Activated T-helper 1 cell treated with anti-CD3 and anti-CD28 coated beads, Interleukin-12 subunit alpha, Interleukin-12 subunit beta, Interleukin-2, Interleukin-4 antibody, amounts not matched to agents 30 ng/mL and 10 ng/mL and 1 ng/mL, durations not matched to agents 14 hours and 24 hours and 36 hours (primary cell): ENCODE measurements at regions not wholly inside any gene's neighbourhood (a gene's known extent, or its start where the extent isn't known, plus 50 kb on each side); places are given as distances from the start of the nearest gene placed in this dataset.
A peak's percentile ranks its signal among the peaks of the same experiment; 100 is the strongest.
"Not testable (repeated sequence)": the region's sequence is repeated elsewhere in the genome, so short reads cannot be mapped to it uniquely, and the experiment has no call there.

Source experiments
- DNase-seq: peaks from one replicate; pipeline ENCODE4 v3.0.0; 2021; ENCODE audit warnings: low spot score
- H3K27ac Mint-ChIP-seq: one replicate; pipeline ENCODE4 v1.8.0; 2021; ENCODE audit warnings: mild to moderate bottlenecking, mixed read lengths
- H3K27me3 Mint-ChIP-seq: one replicate; pipeline ENCODE4 v1.8.0; 2022; ENCODE audit warnings: mild to moderate bottlenecking, moderate library complexity, mixed read lengths; ENCODE audit not compliant: insufficient read depth
- H3K36me3 Mint-ChIP-seq: one replicate; pipeline ENCODE4 v1.8.0; 2021; ENCODE audit warnings: low read depth, mixed read lengths
- H3K4me1 Mint-ChIP-seq: one replicate; pipeline ENCODE4 v1.8.0; 2021; ENCODE audit warnings: low read depth, mixed read lengths
- H3K4me3 Mint-ChIP-seq: one replicate; pipeline ENCODE4 v1.8.0; 2021; ENCODE audit warnings: mild to moderate bottlenecking, moderate library complexity, mixed read lengths
- H3K9me3 Mint-ChIP-seq: one replicate; pipeline ENCODE4 v1.8.0; 2021; ENCODE audit warnings: mixed read lengths
- intact Hi-C: fragments of 100-400 bp; cut with micrococcal nuclease; formaldehyde crosslinking; loops from one replicate; pipeline ENCODE4 v1.15.1; 2024

DNA sequence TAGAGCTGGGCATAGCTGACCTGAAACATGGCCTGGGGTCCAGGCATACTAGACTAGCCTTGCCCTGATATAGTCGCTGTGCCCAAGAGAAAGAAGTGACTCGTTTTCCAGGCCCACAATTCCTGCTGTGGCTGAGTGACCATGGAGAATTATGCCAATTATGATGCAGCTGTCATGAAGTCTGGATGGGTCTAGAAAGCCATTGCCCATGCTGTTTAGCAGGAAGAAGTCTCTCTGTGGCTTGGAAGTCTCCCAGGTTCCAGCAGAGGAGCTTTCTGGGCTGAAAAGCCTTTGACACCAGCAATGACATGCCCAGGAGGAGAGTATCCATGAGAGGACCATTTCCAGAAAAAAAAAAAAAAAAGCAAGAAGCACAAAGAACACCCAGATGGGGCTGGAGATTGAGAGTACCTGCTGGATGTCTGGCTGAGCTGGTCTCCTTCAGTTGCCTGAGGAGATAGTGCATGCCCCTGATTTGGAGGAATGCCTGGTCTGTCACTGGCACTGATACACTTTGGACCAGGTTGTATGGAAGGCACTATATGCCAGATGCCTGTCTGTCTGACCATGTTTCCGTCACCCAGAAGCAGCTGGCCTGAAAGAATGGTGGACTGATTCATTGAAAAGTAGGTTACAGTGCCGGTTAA is 128.0 kb upstream of the EPB41L4A start:
- no peak overlapping the region for H3K4me3 Mint-ChIP-seq
- intact Hi-C loops = no loop called here
- no peak for DNase-seq
- H3K9me3 Mint-ChIP-seq = no peaks in the 10 kb centered on the region
- H3K36me3 Mint-ChIP-seq = no peaks in the 10 kb centered on the region
- H3K27ac Mint-ChIP-seq = no peak overlapping the region
- H3K27me3 Mint-ChIP-seq = peaks cover 24% of the 10 kb centered on the region
- no peaks in the 10 kb centered on the region for H3K4me1 Mint-ChIP-seq

DNA sequence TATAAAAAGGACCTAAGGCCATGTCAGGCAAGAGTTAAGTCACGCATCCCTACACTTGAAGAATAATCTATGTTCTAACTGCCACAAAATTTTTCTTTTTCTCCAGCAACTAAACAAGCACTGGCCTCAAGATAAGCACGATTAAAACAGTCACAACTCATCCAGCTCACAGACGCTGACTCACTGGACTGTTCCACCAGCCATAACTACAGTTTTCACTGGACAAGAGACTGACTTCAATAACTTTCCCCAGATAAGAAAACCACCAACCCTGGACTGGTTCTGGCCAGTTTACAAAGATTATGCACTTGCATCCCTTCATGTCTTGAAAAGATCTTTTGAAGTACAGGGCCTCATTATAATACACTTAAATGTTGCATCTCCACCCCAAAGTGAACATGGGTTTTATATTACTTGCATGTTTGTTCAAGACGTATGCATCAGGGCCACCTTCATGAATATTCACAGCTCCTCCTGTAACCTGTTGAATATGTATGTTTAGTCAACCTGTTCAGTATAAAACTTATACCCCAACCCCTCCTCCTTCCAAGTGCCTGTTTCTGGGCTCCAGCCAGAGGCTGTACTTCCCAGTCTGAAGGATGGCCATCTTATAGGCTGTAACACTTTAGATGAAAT is 129.3 kb upstream of the EPB41L4A start:
- peaks cover 17% of the 10 kb centered on the region for H3K27me3 Mint-ChIP-seq
- no peak overlapping the region for H3K27ac Mint-ChIP-seq
- intact Hi-C loops = no loop called here
- no peak overlapping the region for H3K4me3 Mint-ChIP-seq
- H3K4me1 Mint-ChIP-seq = no peaks in the 10 kb centered on the region
- no peaks in the 10 kb centered on the region for H3K36me3 Mint-ChIP-seq
- H3K9me3 Mint-ChIP-seq = no peaks in the 10 kb centered on the region
- DNase-seq = no peak

DNA sequence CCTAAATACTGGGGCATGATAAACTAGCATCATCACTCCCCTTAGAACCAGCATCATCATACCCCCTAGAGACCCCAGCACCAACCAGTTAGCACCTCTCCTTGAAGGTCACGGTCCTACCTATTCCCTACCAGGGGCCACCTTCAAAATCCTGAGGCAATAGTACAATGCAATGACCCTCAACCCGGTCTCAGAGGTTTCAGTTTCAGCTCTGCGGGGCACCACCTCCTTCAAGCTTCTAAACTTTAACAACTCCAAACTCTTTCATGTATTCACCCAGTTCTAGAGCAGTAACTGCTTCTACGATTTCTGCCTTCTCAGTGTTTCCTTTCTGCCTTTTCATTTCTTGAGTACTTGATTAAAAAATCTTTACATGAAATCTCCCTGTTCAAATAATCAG is 130.1 kb upstream of the EPB41L4A start:
- DNase-seq = no peak
- intact Hi-C loops = no loop called here
- Mint-ChIP-seq H3K27me3 (peaks cover 15% of the 10 kb centered on the region), H3K36me3 (no peaks in the 10 kb centered on the region), H3K4me1 (no peaks in the 10 kb centered on the region), H3K27ac (no peak overlapping the region), H3K9me3 (no peaks in the 10 kb centered on the region), H3K4me3 (no peak overlapping the region)

DNA sequence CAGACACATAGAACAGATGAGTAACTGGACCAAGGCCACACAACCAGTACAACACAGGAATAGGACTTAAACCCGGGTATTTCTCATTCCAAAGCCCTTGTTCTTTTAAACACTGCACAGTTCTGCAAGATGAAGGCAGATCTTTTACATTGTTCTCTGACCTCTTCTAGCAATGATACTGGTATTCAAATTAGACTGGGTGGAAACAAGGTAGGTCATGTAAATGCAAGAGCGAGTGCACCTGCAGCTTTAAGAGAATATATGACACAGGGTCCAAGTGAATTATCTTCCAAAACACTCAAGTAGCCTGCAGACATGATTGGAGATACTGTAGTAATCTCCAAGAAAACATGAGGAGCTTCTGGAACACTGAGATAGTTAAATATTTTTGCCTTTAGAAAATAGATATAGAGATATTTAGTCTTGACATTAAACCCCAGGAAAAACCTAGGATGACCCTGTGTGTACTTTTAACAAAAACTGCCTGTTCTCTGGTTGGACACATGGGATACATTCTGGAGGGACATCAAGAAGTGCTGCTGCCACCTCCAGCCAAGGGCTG is 130.6 kb upstream of the EPB41L4A start:
- intact Hi-C loops = loop anchor here (2.0 kb wide), 2 partner anchors 299 to 781 kb away; no protein-coding TSS in a partner anchor
- no peak for DNase-seq
- no peak overlapping the region for H3K27ac Mint-ChIP-seq
- no peaks in the 10 kb centered on the region for H3K36me3 Mint-ChIP-seq
- H3K4me1 Mint-ChIP-seq = no peaks in the 10 kb centered on the region
- peaks cover 15% of the 10 kb centered on the region for H3K27me3 Mint-ChIP-seq
- no peaks in the 10 kb centered on the region for H3K9me3 Mint-ChIP-seq
- no peak overlapping the region for H3K4me3 Mint-ChIP-seq

DNA sequence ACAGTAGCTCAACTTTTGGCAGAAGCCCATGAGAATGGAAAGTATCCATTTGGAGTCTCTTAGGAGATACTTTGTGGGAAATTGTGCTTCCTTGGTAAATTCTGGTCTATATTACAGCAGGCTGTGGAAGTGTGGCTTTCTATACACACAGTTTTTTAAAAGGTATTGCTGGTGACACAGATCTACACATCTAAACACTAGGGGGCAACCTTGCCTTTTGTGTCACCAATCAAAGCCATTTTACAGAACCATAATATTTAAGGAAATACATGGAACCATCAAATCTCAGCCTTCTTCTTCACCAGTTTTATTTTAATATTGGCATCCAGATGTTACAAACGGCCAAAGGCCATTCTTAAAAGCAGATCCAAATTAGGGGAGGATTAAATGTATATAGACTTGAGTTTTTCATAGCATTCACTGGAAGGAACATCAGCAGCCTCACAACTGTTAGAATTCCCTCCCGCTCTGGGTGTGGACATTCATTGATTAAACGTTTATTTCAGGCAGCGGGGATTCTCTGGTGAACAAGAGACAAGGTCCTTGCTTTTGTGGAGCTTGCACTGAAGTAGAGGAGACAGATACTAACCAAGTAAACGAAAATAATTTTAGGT is 132.4 kb upstream of the EPB41L4A start:
- Mint-ChIP-seq H3K4me3 (no peak overlapping the region), H3K4me1 (no peaks in the 10 kb centered on the region), H3K27ac (no peak overlapping the region), H3K9me3 (no peaks in the 10 kb centered on the region), H3K36me3 (no peaks in the 10 kb centered on the region), H3K27me3 (peaks cover 15% of the 10 kb centered on the region)
- DNase-seq = peak; percentile 14
- intact Hi-C loops = loop anchor here (1.0 to 2.0 kb wide), 4 partner anchors 206 to 779 kb away; no protein-coding TSS in a partner anchor

DNA sequence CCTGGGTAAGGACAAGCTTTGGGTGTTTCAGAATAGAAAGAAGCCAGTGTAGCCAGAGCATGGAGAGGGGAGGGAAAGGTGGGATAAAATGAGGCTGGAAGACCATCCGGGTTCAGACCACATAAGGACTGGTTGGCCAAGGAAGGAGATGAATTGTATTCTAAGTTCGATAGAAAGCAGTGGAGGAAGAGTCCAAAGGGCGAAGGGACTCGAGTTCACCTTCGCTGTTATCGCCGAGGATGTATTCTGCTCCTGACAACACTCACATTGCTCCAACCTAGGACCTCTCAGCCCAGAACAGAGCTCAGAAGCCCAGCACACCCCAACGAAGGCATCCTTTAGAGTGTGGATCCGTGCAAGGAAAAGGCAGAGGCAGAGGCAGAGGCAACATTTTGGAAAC is 133.1 kb upstream of the EPB41L4A start:
- no peak overlapping the region for H3K27ac Mint-ChIP-seq
- intact Hi-C loops = no loop called here
- no peaks in the 10 kb centered on the region for H3K4me1 Mint-ChIP-seq
- peaks cover 15% of the 10 kb centered on the region for H3K27me3 Mint-ChIP-seq
- DNase-seq = no peak
- no peaks in the 10 kb centered on the region for H3K9me3 Mint-ChIP-seq
- H3K4me3 Mint-ChIP-seq = no peak overlapping the region
- no peaks in the 10 kb centered on the region for H3K36me3 Mint-ChIP-seq

DNA sequence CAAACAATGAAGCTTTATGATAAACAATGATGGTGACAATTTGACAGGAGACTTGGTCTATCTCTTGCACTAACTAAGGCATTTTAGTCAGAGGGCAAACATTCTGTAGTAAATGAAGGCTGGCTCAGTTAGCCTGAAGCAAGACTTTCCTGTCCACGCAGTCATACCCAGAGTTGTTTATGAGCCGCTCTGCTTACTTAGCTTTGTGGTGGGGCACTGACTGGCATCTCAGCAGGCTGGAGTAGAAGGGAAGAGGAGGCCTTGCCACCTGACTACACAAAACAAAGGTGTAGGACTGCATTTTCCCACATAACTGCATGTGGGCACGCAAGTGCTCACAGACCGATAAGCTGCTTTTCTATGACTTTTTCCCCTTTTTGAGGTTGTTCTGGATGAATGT is 133.7 kb upstream of the EPB41L4A start:
- Mint-ChIP-seq H3K4me3 (no peak overlapping the region), H3K4me1 (no peaks in the 10 kb centered on the region), H3K27ac (no peak overlapping the region), H3K36me3 (no peaks in the 10 kb centered on the region), H3K27me3 (peaks cover 15% of the 10 kb centered on the region), H3K9me3 (no peaks in the 10 kb centered on the region)
- DNase-seq = no peak
- intact Hi-C loops = no loop called here

DNA sequence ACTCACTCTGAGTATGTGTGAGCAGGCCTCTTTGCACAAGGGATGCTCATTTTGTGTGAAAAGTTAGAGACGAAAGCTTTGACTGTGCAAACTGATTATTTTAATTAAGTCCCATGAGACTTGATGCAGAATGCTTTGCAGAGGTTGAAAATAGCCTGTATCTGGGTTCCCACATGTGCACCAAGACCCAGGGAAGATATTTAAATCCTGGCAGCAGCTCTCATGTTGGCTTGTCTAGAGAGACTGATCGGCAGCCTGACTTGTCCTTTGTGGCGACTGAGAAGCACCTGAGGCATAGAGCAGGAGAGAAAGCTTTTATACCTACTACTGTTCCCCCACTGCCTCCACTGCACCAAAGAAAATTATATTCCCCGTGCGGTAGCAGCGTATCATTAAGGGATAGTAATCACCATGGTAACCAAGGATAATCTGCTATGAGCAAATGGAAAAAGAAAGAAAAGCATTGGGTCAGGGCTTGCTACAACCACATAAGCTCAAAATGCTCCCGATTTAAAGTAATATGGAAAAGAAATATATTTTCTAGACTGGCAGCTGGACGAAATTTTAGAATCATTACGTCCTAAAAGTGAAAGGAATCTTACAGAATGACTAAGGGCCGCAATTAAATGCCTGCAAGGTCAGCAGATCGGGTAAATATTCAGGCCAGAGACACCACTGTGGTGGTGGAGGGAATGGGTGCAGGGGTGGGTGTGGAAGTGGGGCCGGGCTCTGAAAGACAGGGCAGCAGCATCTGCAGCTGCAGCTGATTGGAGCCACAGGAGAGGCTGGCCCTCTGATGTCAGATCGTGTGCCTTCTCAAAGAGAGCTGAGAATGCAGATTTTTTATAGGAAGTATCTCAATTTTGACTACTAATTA is 135.3 kb upstream of the EPB41L4A start:
- Mint-ChIP-seq H3K4me3 (no peak overlapping the region), H3K4me1 (no peaks in the 10 kb centered on the region), H3K36me3 (no peaks in the 10 kb centered on the region), H3K27ac (no peak overlapping the region), H3K27me3 (peaks cover 7% of the 10 kb centered on the region), H3K9me3 (no peaks in the 10 kb centered on the region)
- DNase-seq = no peak
- intact Hi-C loops = no loop called here

DNA sequence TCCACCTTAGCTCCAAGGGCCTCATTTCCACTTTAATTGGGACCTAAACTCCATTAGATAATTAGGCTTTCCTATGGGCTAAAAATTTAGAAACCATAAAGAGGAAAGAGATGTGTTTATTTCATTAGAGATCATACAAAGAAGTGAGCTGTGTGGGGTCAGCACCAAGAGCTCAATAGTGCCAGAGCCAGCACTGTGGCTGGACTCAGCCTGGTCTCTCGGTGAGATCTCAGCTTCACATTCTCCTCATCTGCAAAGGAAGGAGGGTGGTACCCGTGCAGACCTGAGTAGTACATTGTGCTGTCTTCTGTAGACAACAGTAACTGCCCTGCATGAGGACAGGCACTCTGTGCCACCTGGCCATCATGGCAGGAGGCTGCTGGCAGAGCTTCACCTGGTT is 136.1 kb upstream of the EPB41L4A start:
- no peak overlapping the region for H3K4me3 Mint-ChIP-seq
- intact Hi-C loops = no loop called here
- DNase-seq = no peak
- H3K27ac Mint-ChIP-seq = no peak overlapping the region
- H3K27me3 Mint-ChIP-seq = peaks cover 7% of the 10 kb centered on the region
- H3K4me1 Mint-ChIP-seq = no peaks in the 10 kb centered on the region
- H3K9me3 Mint-ChIP-seq = no peaks in the 10 kb centered on the region
- no peaks in the 10 kb centered on the region for H3K36me3 Mint-ChIP-seq

DNA sequence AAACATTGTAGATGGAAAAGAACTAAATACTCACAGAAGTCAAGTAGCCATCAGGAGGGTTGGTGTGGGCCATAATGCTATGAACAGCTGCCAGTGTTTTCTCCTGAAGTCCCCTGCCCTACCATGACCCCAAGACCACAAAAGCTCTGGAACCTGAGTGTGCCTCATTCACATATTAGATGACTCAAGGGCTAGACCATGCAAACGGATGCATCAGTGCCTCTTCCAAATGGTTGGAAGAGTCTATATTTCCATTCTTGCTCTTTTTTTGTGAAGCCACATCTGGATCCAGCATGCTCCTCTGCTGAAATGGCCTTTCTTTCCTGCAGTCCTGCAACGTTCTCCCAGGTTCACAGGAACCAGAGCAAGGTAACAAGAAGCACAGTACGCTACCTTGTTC is 136.6 kb upstream of the EPB41L4A start:
- intact Hi-C loops = no loop called here
- no peaks in the 10 kb centered on the region for H3K36me3 Mint-ChIP-seq

DNA sequence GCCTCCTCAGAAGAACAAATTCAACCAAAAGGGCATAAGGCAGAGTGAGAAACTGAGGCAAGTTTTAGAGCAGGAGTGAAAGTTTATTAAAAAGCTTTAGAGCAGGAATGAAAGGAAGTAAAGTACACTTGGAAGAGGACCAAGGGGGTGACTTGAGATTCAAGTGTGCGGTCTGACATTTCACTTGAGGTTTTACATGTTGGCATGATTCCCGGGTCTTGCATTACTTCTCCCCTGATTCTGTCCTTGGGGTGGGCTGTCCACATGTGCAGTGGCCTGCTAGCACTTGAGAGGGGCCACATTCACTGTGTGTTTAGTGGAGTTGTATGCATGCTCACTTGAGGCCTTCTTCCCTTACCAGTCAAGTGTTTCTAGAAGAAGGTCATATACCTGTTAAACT is 140.4 kb upstream of the EPB41L4A start:
- not testable (repeated sequence) for H3K27me3 Mint-ChIP-seq
- H3K9me3 Mint-ChIP-seq = peaks cover 11% of the 10 kb centered on the region

More for the DNA sequence above, 136.6 kb upstream of the EPB41L4A start:
- Mint-ChIP-seq H3K4me3 (no peak overlapping the region), H3K27ac (no peak overlapping the region), H3K4me1 (no peaks in the 10 kb centered on the region), H3K9me3 (no peaks in the 10 kb centered on the region), H3K27me3 (peaks cover 7% of the 10 kb centered on the region)
- DNase-seq = no peak

DNA sequence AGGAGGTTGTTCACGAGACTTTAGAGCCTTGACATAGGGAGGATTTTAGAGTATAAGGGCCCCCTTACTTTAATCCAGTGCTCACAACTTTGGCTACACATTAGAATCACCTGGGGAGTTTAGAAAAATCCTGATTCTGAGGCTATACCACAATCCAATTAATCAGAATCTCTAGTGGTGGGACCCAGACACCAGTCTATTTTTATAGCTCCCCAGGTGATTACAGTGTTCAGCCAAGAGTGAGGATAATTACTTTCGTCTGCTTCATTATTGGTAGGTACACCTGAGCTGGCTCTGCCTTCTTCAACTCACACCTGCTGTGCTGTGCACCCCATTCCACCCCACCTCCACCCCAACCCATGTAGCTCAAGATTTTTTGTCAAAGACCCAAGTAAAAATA is 141.3 kb upstream of the EPB41L4A start:
- no peak for DNase-seq
- Mint-ChIP-seq H3K27ac (no peak overlapping the region), H3K4me3 (no peak overlapping the region), H3K4me1 (no peaks in the 10 kb centered on the region), H3K36me3 (no peaks in the 10 kb centered on the region), H3K27me3 (peaks cover 6% of the 10 kb centered on the region), H3K9me3 (peaks cover 20% of the 10 kb centered on the region)
- intact Hi-C loops = no loop called here

More for the DNA sequence above, 140.4 kb upstream of the EPB41L4A start:
- H3K36me3 Mint-ChIP-seq, DNase-seq, intact Hi-C loops, H3K4me3 Mint-ChIP-seq, H3K27ac Mint-ChIP-seq, H3K4me1 Mint-ChIP-seq: not testable (repeated sequence)
